K562 (cell line): ENCODE measurements at regions not wholly inside any gene's neighbourhood (a gene's known extent, or its start where the extent isn't known, plus 50 kb on each side); places are given as distances from the start of the nearest gene placed in this dataset.

Experiments used
- ATAC-seq: fragments of 200-7000 bp; cut with Tn5 transposase; 3 replicates; pipeline ENCODE4 v1.9.1; 2020; ENCODE audit warnings: moderate library complexity
- BruUV-seq: library from RNA; stranded (reverse); fragments of 400-500 nt; replicated peaks from 2 replicates; lab custom pipeline; 2021; lab: Mats Ljungman, UMichigan
- CTCF ChIA-PET: fragments of 300-600 bp; formaldehyde crosslinking; extraction: SDS; loops from one replicate; lab custom pipeline; 2021; ENCODE audit warnings: low intra/inter-chr PET ratio; lab: Yijun Ruan, JAX
- POLR2A ChIA-PET: fragments of 300-600, 350-650 bp; sonication (Branson Sonifier 250); formaldehyde crosslinking; extraction: SDS; loops from one replicate; lab custom pipeline; 2021; ENCODE audit warnings: antibody characterized with exemption, inconsistent platforms; lab: Yijun Ruan, JAX
- DNase-seq, 4 experiments: peaks; one replicate each; pipeline versions ENCODE4 v3.0.0 to v3.0.0-alpha.2; 2011 to 2018; ENCODE audit warnings: low spot score in 3 of 4, mixed read lengths in 3 of 4; ENCODE audit errors: extremely low read depth in 1 of 4
- FAIRE-seq: peaks from 2 replicates; lab custom pipeline; 2011; peaks lifted over from hg19 to GRCh38; lab: Jason Lieb, UNC
- H2AFZ ChIP-seq: 2 replicates; pipeline ENCODE4 v1.6.0; 2011; ENCODE audit warnings: low read depth, low read length, control low read depth, inconsistent platforms
- H3K27ac ChIP-seq: fragments of 200-600 bp; 3 replicates; pipeline ENCODE4 v1.8.0; 2011; ENCODE audit warnings: low read depth, mild to moderate bottlenecking, control low read depth, inconsistent platforms, low read length, moderate library complexity, mixed read lengths; ENCODE audit errors: extremely low read depth
- H3K27me3 ChIP-seq, 2 experiments: fragments of 300-600 bp in 1 of 2; 2 replicates in 1 of 2; 3 replicates in 1 of 2; pipeline versions ENCODE4 v1.6.0 to v1.8.0; 2011; ENCODE audit warnings: inconsistent platforms in 2 of 2, low read length in 2 of 2, mild to moderate bottlenecking in 1 of 2, mixed read lengths in 1 of 2, moderate library complexity in 1 of 2; ENCODE audit not compliant: control insufficient read depth in 2 of 2, insufficient read depth in 2 of 2
- H3K36me3 ChIP-seq: fragments of 300-600 bp; 3 replicates; pipeline ENCODE4 v1.8.0; 2011; ENCODE audit warnings: mild to moderate bottlenecking, low read length, inconsistent platforms; ENCODE audit not compliant: control insufficient read depth, insufficient read depth
- H3K4me1 ChIP-seq, 2 experiments: fragments of 200-600 bp in 1 of 2; replicated peaks in 1 of 2; 2 replicates in 1 of 2; 3 replicates in 1 of 2; pipeline versions ENCODE4 v1.5.1 to v1.8.0; 2011; ENCODE audit warnings: inconsistent platforms in 2 of 2, low read length in 2 of 2, mild to moderate bottlenecking in 1 of 2, mixed read lengths in 1 of 2, moderate library complexity in 1 of 2; ENCODE audit not compliant: control insufficient read depth in 2 of 2, insufficient read depth in 2 of 2
- H3K4me2 ChIP-seq: 2 replicates; pipeline ENCODE4 v1.6.1; 2011; ENCODE audit warnings: low read length, control low read depth, inconsistent platforms, mixed read lengths; ENCODE audit not compliant: insufficient read depth
- H3K4me3 ChIP-seq: fragments of 200-600 bp; sonication (generic), shearing (Covaris generic); 2 replicates; pipeline ENCODE4 v1.5.1; 2016; ENCODE audit warnings: control low read depth, inconsistent platforms
- H3K79me2 ChIP-seq: fragments of 200-600 bp; 3 replicates; pipeline ENCODE4 v1.8.0; 2011; ENCODE audit warnings: low read length, inconsistent platforms; ENCODE audit not compliant: control insufficient read depth, insufficient read depth
- H3K9ac ChIP-seq, 2 experiments: 2 replicates each; pipeline versions ENCODE4 v1.6.0 to v1.6.1; 2011; ENCODE audit warnings: low read depth in 2 of 2, low read length in 2 of 2, control low read depth in 1 of 2, inconsistent platforms in 1 of 2, mild to moderate bottlenecking in 1 of 2, mixed read lengths in 1 of 2; ENCODE audit not compliant: insufficient read depth in 1 of 2
- H3K9me1 ChIP-seq: one replicate; pipeline ENCODE4 v1.6.0; 2011; ENCODE audit warnings: inconsistent platforms, mild to moderate bottlenecking, low read length, moderate library complexity; ENCODE audit not compliant: control insufficient read depth, insufficient read depth
- H3K9me3 ChIP-seq: replicated peaks from 2 replicates; pipeline ENCODE4 v1.5.1; 2011; ENCODE audit warnings: low read depth, low read length, inconsistent platforms; ENCODE audit not compliant: control insufficient read depth, insufficient read depth
- H4K20me1 ChIP-seq: replicated peaks from 2 replicates; pipeline ENCODE4 v1.6.1; 2011; ENCODE audit warnings: low read length, inconsistent platforms, mixed read lengths; ENCODE audit not compliant: control insufficient read depth, insufficient read depth
- C11orf30 ChIP-seq: fragments of 450-650 bp; IDR thresholded peaks from 2 replicates; pipeline ENCODE4 v1.6.1; 2016; ENCODE audit warnings: low read depth, mild to moderate bottlenecking
- CEBPG ChIP-seq, 3 experiments: fragments of 200-800 bp in 1 of 3; sonication (Bioruptor generic) in 1 of 3; sonication (generic) in 1 of 3; formaldehyde crosslinking in 1 of 3; IDR thresholded peaks in 2 of 3; conservative IDR thresholded peaks in 1 of 3; 2 replicates each; pipeline versions ENCODE4 v1.6.1 to v1.8.0; 2016 to 2022; ENCODE audit warnings: missing compliant biosample characterization in 2 of 3, missing genetic modification characterization in 2 of 3, mild to moderate bottlenecking in 1 of 3, missing genetic modification reagents in 1 of 3
- NELFE ChIP-seq: IDR thresholded peaks from 2 replicates; pipeline ENCODE4 v1.6.1; 2011; ENCODE audit warnings: mild to moderate bottlenecking; ENCODE audit not compliant: insufficient read depth, insufficient read length
- RBM15 ChIP-seq: fragments of 200-400 bp; formaldehyde crosslinking; IDR thresholded peaks from 2 replicates; pipeline ENCODE4 v1.6.1; 2018; ENCODE audit warnings: mild to moderate bottlenecking, low read length, moderate library complexity; ENCODE audit not compliant: insufficient read depth
- ZNF217 ChIP-seq: sonication (generic); formaldehyde crosslinking; IDR thresholded peaks from 2 replicates; pipeline ENCODE4 v1.8.0; 2022; ENCODE audit warnings: mild to moderate bottlenecking, missing genetic modification reagents
- ZNF696 ChIP-seq: fragments of 250-450 bp; sonication (Bioruptor Pico); conservative IDR thresholded peaks from 2 replicates; pipeline ENCODE4 v1.4.0; 2020; ENCODE audit warnings: mild to moderate bottlenecking, moderate library complexity
- WGBS: fragments of 100-300 bp; shearing (Covaris generic); methylation state at CpG from one replicate; pipeline ENCODE4 v1.1.6; 2016; ENCODE audit warnings: low coverage, mixed read lengths; ENCODE audit not compliant: insufficient coverage; ENCODE audit errors: missing lambda C conversion rate; 5-methylcytosine and 5-hydroxymethylcytosine counted together
- in situ Hi-C: fragments of 300-500 bp; cut with MboI; formaldehyde crosslinking; loops from 4 replicates; pipeline ENCODE4 v1.15.0; 2018; ENCODE audit warnings: inconsistent platforms, mixed read lengths
- intact Hi-C: fragments of 100-400 bp; cut with micrococcal nuclease; formaldehyde crosslinking; loops from 2 replicates; pipeline ENCODE4 v1.14.2; 2022
- TF ChIP-seq, protein P1 (sequence below): fragments of 250-450 bp; sonication (Bioruptor Pico); IDR thresholded peaks from 2 replicates; pipeline ENCODE4 v1.4.0; 2020; ENCODE audit warnings: borderline replicate concordance

DNA sequence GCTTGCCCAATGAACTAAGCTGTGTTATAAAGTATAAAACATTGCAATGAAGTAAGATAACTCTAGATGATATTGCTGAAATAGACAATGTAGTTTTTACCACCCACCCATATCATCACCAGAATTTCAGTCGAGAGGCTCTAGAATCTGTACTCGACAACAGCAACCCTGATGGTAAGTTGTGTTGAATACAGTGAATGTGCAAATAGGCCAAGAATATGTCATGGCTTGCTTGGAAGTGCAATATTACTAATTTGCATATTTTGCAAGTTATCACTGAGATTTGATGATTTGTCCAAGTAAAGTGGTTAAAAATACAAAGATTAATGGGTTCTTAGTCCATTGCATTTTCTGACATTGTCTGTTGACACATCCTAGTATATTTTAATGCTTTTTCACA, 90.6 kb upstream of the TUSC7 start (continued):
- no peak for TF ChIP-seq RBM15
- no peak for TF ChIP-seq ZNF696 (CRISPR knock-in tag)
- no peak for TF ChIP-seq C11orf30

DNA sequence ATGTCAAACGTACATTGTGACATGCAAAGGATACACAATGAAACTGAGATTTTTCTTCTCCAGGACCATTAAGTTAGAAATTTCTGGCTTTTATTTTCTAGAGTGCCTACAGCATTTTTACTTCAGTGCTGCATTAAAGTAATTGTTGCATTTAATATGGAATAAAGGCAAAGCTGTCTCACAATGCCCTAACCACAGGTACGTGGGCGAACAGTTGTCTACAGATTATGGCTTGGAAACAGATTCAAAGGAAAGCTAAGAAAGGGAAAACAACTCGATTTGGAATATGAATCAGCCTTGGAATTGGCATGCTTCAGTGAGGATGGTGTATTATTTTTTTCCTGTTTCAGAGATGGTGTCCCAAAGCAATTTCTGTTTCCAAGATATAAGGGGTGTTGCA, 79.1 kb upstream of the TUSC7 start:
- no TSS peak for BruUV-seq
- no peaks in the 10 kb centered on the region for H4K20me1 ChIP-seq
- no peak overlapping the region for H2AFZ ChIP-seq
- H3K27ac ChIP-seq: no peak overlapping the region
- intact Hi-C loops: no loop called here
- H3K27me3 ChIP-seq: no peaks in the 10 kb centered on the region
- no peak overlapping the region for H3K4me2 ChIP-seq
- H3K79me2 ChIP-seq: no peaks in the 10 kb centered on the region
- H3K9me1 ChIP-seq: no peaks in the 10 kb centered on the region
- no peak overlapping the region for H3K4me3 ChIP-seq
- no peaks in the 10 kb centered on the region for H3K4me1 ChIP-seq
- ChIA-PET POLR2A (no interaction called here), CTCF (no interaction called here)
- FAIRE-seq (no peak), ATAC-seq (no peak), DNase-seq (no peak)
- H3K36me3 ChIP-seq: no peaks in the 10 kb centered on the region
- H3K9me3 ChIP-seq: no peaks in the 10 kb centered on the region
- WGBS: 0% methylated on average over 4 of the region's 4 CpGs
- H3K9ac ChIP-seq: no peak overlapping the region
- in situ Hi-C loops: no loop called here
- TF ChIP-seq CEBPG (CRISPR knock-in tag; IDR thresholded peaks at IDR 0.05) (no peak), CEBPG (tag; conservative IDR thresholded peaks at IDR 0.05 in 1 of 2, IDR thresholded peaks at IDR 0.05 in 1 of 2) (no peak), NELFE (no peak), ZNF217 (no peak)
- TF ChIP-seq, protein P1, sequence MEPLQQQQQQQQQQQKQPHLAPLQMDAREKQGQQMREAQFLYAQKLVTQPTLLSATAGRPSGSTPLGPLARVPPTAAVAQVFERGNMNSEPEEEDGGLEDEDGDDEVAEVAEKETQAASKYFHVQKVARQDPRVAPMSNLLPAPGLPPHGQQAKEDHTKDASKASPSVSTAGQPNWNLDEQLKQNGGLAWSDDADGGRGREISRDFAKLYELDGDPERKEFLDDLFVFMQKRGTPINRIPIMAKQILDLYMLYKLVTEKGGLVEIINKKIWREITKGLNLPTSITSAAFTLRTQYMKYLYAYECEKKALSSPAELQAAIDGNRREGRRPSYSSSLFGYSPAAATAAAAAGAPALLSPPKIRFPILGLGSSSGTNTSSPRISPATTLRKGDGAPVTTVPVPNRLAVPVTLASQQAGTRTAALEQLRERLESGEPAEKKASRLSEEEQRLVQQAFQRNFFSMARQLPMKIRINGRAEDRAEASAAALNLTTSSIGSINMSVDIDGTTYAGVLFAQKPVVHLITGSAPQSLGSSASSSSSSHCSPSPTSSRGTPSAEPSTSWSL (CRISPR knock-in tag): no peak
